ENCODE measurements at regions not wholly inside any gene's neighbourhood (a gene's known extent, or its start where the extent isn't known, plus 50 kb on each side); places are given as distances from the start of the nearest gene placed in this dataset.
A peak's percentile ranks its signal among the peaks of the same experiment; 100 is the strongest.

DNA sequence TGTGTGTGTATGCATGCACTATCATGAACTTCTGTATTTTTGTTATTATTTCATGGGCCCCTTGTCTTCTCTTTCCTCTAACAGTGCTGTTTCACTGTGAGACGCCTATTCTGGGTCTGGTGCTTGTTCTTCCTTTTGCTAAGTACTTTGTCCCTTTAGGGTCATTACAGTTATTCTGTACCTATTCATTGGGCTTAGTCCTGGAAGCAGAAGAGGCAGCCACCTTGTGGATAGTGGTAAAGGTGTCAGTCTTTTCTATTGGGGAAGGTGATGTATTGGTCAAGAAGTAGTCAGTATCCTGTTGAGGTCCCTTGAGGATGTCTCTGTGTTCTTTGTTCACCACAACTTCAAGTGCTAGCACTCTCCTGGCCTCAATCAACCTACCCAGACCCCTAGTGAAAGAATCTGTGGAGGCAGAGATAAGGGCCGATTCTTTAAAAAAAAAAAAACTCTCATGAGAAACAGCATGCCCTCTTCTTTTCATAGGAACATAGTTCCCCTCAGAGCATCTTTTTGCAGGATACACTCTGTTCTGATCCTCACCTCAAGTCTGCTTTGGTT, 593.8 kb downstream of the SPRY1 start:
- Histone ChIP-seq H3K79me2 (ENCODE audit: insufficient read depth) (no peaks in the 10 kb centered on the region), H4K20me1 (ENCODE audit: insufficient read depth) (no peaks in the 10 kb centered on the region), H3K4me3 (no peak overlapping the region), H3K4me2 (ENCODE audit: unreplicated experiment) (no peak overlapping the region), H3F3A (ENCODE audit: insufficient read depth) (peaks cover 21% of the 10 kb centered on the region), H3K4me1 (ENCODE audit: insufficient read depth) (peaks cover 22% of the 10 kb centered on the region), H3K9ac (no peak overlapping the region), H3K27ac (no peak overlapping the region), H3K27me3 (replicated peaks; ENCODE audit: insufficient read depth) (no peaks in the 10 kb centered on the region), H3K9me3 (ENCODE audit: low read depth) (no peaks in the 10 kb centered on the region), H3K36me3 (ENCODE audit: low read depth) (no peaks in the 10 kb centered on the region), H2AFZ (no peak overlapping the region), H3K9me2 (ENCODE audit: insufficient read depth) (0 out of 2 replicates have a peak, but pooled peaks cover 4% of the 10 kb centered on the region)
- TF ChIP-seq EZH2 (IDR thresholded peaks at IDR 0.05; ENCODE audit: insufficient read depth, poor library complexity, severe bottlenecking) (no peak), EZH2phosphoT487 (IDR thresholded peaks at IDR 0.05; ENCODE audit: insufficient read depth, low read depth) (no peak)
- 93 to 98% methylated on average over 2 of the region's 2 CpGs for WGBS, 2 experiments (ENCODE audit: low coverage in 1 of 2, low lambda C conversion rate in 2 of 2, missing lambda C conversion rate in 2 of 2)
- DNase-seq, result no peak
- in situ Hi-C loops (cut with MboI), result no loop called here

DNA sequence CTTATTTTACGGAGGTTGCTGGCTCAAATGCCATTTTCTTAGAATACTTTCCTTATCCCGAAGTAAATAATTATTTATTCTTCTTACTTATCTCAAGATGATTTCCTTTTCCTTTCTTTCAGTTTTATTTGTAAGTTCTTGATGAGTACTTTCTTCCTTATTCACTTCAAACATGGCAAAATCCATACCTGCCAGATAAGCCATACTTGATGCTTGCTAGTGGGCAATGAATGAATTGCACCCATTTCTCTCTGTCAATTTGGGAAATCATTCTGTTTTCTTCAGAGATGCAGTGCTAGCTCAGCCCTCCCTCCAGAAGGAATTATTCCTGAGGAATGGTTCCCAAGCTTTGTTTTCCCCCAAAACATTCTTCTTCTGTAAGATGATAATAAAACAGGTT, 598.3 kb downstream of the SPRY1 start:
- no peaks in the 10 kb centered on the region for H3K79me2 ChIP-seq (ENCODE audit: insufficient read depth)
- WGBS, 2 experiments (ENCODE audit: low coverage in 1 of 2, low lambda C conversion rate in 2 of 2, missing lambda C conversion rate in 2 of 2), result 92 to 96% methylated on average over 2 of the region's 2 CpGs
- H3K4me1 ChIP-seq (ENCODE audit: insufficient read depth), result peaks cover 19% of the 10 kb centered on the region
- no peak overlapping the region for H3K27ac ChIP-seq
- peaks cover 11% of the 10 kb centered on the region for H3F3A ChIP-seq (ENCODE audit: insufficient read depth)
- in situ Hi-C loops (cut with MboI), result no loop called here
- H3K27me3 ChIP-seq (replicated peaks; ENCODE audit: insufficient read depth), result no peaks in the 10 kb centered on the region
- no peak overlapping the region for H3K4me3 ChIP-seq
- H3K9ac ChIP-seq, result no peak overlapping the region
- no peak overlapping the region for H3K4me2 ChIP-seq (ENCODE audit: unreplicated experiment)
- no peak for TF ChIP-seq EZH2 (IDR thresholded peaks at IDR 0.05; ENCODE audit: insufficient read depth, poor library complexity, severe bottlenecking)
- no peak for TF ChIP-seq EZH2phosphoT487 (IDR thresholded peaks at IDR 0.05; ENCODE audit: insufficient read depth, low read depth)
- no peak overlapping the region for H2AFZ ChIP-seq
- no peaks in the 10 kb centered on the region for H3K9me3 ChIP-seq (ENCODE audit: low read depth)
- no peaks in the 10 kb centered on the region for H4K20me1 ChIP-seq (ENCODE audit: insufficient read depth)
- H3K9me2 ChIP-seq (ENCODE audit: insufficient read depth), result 0 out of 2 replicates have a peak, but pooled peaks cover 4% of the 10 kb centered on the region
- peak; percentile 8 for DNase-seq
- H3K36me3 ChIP-seq (ENCODE audit: low read depth), result no peaks in the 10 kb centered on the region

DNA sequence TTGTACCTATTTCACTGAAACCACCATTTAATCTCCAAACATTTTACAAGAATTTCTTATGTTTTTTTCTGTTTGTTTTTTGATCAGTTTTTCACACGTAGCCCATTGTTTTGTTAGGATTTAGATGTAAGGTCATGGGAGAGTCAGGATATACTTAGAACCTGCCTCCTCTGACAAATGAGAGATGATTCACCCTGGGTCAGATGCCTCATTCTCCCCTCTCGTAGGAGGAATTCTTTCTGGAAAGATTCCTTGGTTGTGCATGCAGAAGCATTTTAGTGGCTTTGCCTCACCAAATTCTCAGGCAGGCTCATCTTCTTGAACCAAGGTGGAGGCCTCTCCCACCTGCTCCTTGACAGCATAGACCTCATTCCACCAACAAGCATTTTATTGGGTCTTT, 599.3 kb downstream of the SPRY1 start:
- Histone ChIP-seq H3K9me3 (ENCODE audit: low read depth) (no peaks in the 10 kb centered on the region), H3K4me2 (ENCODE audit: unreplicated experiment) (peak overlapping the region; percentile 36), H3K27ac (peak overlapping the region; percentile 54), H3K36me3 (ENCODE audit: low read depth) (no peaks in the 10 kb centered on the region), H3K4me3 (no peak overlapping the region), H3K9me2 (ENCODE audit: insufficient read depth) (0 out of 2 replicates have a peak, but pooled peaks cover 4% of the 10 kb centered on the region), H3F3A (ENCODE audit: insufficient read depth) (peaks cover 11% of the 10 kb centered on the region), H3K9ac (no peak overlapping the region), H4K20me1 (ENCODE audit: insufficient read depth) (no peaks in the 10 kb centered on the region), H3K27me3 (replicated peaks; ENCODE audit: insufficient read depth) (no peaks in the 10 kb centered on the region), H2AFZ (peak overlapping the region; percentile 11; the same call in 1 of the 2 replicates), H3K79me2 (ENCODE audit: insufficient read depth) (no peaks in the 10 kb centered on the region), H3K4me1 (ENCODE audit: insufficient read depth) (peaks cover 19% of the 10 kb centered on the region)
- 6 to 8% methylated on average over 2 of the region's 2 CpGs for WGBS, 2 experiments (ENCODE audit: low coverage in 1 of 2, low lambda C conversion rate in 2 of 2, missing lambda C conversion rate in 2 of 2)
- peak; percentile 89 for DNase-seq
- in situ Hi-C loops (cut with MboI), result no loop called here
- TF ChIP-seq EZH2phosphoT487 (IDR thresholded peaks at IDR 0.05; ENCODE audit: insufficient read depth, low read depth) (no peak), EZH2 (IDR thresholded peaks at IDR 0.05; ENCODE audit: insufficient read depth, poor library complexity, severe bottlenecking) (no peak)

DNA sequence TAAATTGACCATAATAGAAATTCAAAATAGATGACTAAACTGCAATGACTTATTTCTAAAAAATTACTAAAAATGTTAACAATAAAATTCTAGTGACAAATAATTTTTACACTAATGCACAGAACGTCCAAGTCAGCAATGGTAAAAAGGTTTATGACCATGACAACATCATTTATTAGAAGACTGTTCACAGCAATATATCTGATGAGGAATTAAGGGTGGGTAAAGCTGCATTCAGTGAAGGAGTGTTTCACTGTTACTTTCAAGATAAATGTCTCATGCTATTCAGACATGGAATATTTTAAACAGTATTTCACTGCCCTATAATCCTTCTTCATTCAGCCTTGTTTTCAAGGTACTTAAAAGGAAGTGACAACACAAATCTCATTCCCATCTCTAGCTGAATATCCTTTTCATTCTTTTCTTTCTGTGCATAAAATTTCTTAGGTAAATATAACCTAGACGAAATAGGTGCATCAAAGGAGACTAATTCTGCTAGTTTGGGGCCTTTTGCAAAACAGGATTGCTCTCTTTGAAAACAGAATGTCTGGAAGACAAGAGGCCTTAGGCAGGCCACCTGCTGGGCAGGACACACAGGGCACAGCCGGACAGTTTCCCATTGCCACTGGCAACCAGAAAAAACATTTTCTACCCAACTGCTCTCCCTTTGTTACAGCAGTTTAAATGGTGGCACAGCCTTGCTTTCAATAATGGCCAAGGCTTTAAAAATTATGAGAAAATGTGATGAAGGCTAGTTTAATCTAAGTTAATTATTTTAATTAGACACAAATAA, 600.3 kb downstream of the SPRY1 start:
- Histone ChIP-seq H3K36me3 (ENCODE audit: low read depth) (no peaks in the 10 kb centered on the region), H3K27ac (peak overlapping the region; percentile 54; the same call in 1 of the 2 replicates), H4K20me1 (ENCODE audit: insufficient read depth) (no peaks in the 10 kb centered on the region), H3K4me2 (ENCODE audit: unreplicated experiment) (no peak overlapping the region), H3K4me1 (ENCODE audit: insufficient read depth) (peaks cover 19% of the 10 kb centered on the region), H3F3A (ENCODE audit: insufficient read depth) (peaks cover 11% of the 10 kb centered on the region), H3K9me3 (ENCODE audit: low read depth) (no peaks in the 10 kb centered on the region), H3K79me2 (ENCODE audit: insufficient read depth) (no peaks in the 10 kb centered on the region), H3K4me3 (no peak overlapping the region), H2AFZ (no peak overlapping the region), H3K9ac (no peak overlapping the region), H3K9me2 (ENCODE audit: insufficient read depth) (0 out of 2 replicates have a peak, but pooled peaks cover 4% of the 10 kb centered on the region), H3K27me3 (replicated peaks; ENCODE audit: insufficient read depth) (no peaks in the 10 kb centered on the region)
- no peak for TF ChIP-seq EZH2phosphoT487 (IDR thresholded peaks at IDR 0.05; ENCODE audit: insufficient read depth, low read depth)
- in situ Hi-C loops (cut with MboI), result no loop called here
- WGBS, 2 experiments (ENCODE audit: low coverage in 1 of 2, low lambda C conversion rate in 2 of 2, missing lambda C conversion rate in 2 of 2), result 67 to 68% methylated on average over 3 of the region's 3 CpGs
- DNase-seq, result peak; percentile 6
